ENCODE measurements at regions not wholly inside any gene's neighbourhood (a gene's known extent, or its start where the extent isn't known, plus 50 kb on each side); places are given as distances from the start of the nearest gene placed in this dataset.

DNA sequence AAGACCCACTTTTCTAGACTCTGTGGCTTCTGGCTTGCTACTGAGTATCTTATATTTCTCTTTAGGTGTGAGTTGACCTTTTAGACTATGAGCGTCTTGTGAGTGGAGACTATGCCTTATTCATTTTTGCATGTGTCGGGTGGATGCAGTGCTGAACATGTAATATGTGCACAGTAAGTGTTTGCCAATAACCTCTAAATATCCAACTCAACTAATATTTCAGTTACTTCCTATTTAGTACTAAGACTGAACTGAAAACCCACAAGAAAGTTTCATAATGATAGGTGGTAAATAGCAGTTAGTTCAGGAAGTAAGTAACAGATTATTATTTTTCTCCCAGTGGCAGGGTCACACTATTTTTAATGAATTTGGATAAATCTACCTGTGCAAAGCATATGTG is 269.3 kb downstream of the KCNRG start:
- H3K4me1 Mint-ChIP-seq (ENCODE audit: low read depth, unreplicated experiment), result no peaks in the 10 kb centered on the region
- Histone ChIP-seq H3K36me3 (ENCODE audit: insufficient read depth, low read length) (no peaks in the 10 kb centered on the region), H3K79me2 (ENCODE audit: insufficient read depth, low read length) (no peaks in the 10 kb centered on the region), H4K20me1 (ENCODE audit: insufficient read depth, low read length) (no peaks in the 10 kb centered on the region), H3K27me3 (ENCODE audit: insufficient read depth, low read length) (no peaks in the 10 kb centered on the region), H2AFZ (ENCODE audit: low read depth, low read length) (no peak overlapping the region), H3K27ac (ENCODE audit: low read depth, low read length) (no peak overlapping the region), H3K4me3 (ENCODE audit: insufficient read depth, low read depth, low read length) (no peak overlapping the region), H3K9me3 (ENCODE audit: insufficient read depth, low read depth, low read length) (peaks cover 4% of the 10 kb centered on the region), H3K9ac (ENCODE audit: low read length) (no peak overlapping the region), H3K4me2 (ENCODE audit: low read length) (no peak overlapping the region), H3K4me1 (ENCODE audit: insufficient read depth, low read length) (no peaks in the 10 kb centered on the region)
- peaks cover 2% of the 10 kb centered on the region for H3K9me3 Mint-ChIP-seq (ENCODE audit: unreplicated experiment)
- no peak overlapping the region for H3K27ac Mint-ChIP-seq (ENCODE audit: unreplicated experiment)
- H3K36me3 Mint-ChIP-seq (ENCODE audit: low read depth, unreplicated experiment), result no peaks in the 10 kb centered on the region
- TF ChIP-seq, protein P1, sequence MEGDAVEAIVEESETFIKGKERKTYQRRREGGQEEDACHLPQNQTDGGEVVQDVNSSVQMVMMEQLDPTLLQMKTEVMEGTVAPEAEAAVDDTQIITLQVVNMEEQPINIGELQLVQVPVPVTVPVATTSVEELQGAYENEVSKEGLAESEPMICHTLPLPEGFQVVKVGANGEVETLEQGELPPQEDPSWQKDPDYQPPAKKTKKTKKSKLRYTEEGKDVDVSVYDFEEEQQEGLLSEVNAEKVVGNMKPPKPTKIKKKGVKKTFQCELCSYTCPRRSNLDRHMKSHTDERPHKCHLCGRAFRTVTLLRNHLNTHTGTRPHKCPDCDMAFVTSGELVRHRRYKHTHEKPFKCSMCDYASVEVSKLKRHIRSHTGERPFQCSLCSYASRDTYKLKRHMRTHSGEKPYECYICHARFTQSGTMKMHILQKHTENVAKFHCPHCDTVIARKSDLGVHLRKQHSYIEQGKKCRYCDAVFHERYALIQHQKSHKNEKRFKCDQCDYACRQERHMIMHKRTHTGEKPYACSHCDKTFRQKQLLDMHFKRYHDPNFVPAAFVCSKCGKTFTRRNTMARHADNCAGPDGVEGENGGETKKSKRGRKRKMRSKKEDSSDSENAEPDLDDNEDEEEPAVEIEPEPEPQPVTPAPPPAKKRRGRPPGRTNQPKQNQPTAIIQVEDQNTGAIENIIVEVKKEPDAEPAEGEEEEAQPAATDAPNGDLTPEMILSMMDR (IDR thresholded peaks at IDR 0.05; ENCODE audit: insufficient read depth, low read depth, low read length), result no peak
- no peak for TF ChIP-seq EZH2 (IDR thresholded peaks at IDR 0.05; ENCODE audit: insufficient read depth, low read length)
- no peak for FAIRE-seq
- H3K4me3 Mint-ChIP-seq (ENCODE audit: unreplicated experiment), result no peak overlapping the region
- no peak for DNase-seq (ENCODE audit: low read depth)
- H3K27me3 Mint-ChIP-seq (ENCODE audit: low read depth, unreplicated experiment), result no peaks in the 10 kb centered on the region

DNA sequence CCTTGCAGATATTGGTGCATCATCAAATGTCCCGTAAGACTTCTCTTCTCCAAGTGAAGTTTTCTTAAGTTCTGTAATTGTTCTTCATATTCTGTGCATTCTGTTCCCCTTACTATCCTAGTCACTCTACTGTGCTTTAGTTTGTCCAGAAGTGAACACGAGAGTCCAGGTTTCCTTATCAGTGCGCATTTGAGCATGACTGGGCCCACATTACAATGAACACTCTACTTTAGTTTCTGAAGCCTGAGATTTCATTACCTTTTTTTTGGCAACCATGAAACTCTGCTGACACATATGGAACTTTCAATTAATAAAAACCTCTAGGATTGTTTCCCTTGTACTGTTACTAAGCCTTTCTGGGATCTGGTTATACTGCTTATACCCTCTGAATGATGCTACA is 270.0 kb downstream of the KCNRG start:
- H3K27ac ChIP-seq (ENCODE audit: low read depth, low read length), result no peak overlapping the region
- DNase-seq (ENCODE audit: low read depth) (no peak), FAIRE-seq (no peak)
- H3K4me3 Mint-ChIP-seq (ENCODE audit: unreplicated experiment), result no peak overlapping the region
- H3K27me3 ChIP-seq (ENCODE audit: insufficient read depth, low read length), result no peaks in the 10 kb centered on the region
- peaks cover 2% of the 10 kb centered on the region for H3K9me3 Mint-ChIP-seq (ENCODE audit: unreplicated experiment)
- H3K79me2 ChIP-seq (ENCODE audit: insufficient read depth, low read length), result no peaks in the 10 kb centered on the region
- H3K4me2 ChIP-seq (ENCODE audit: low read length), result no peak overlapping the region
- H2AFZ ChIP-seq (ENCODE audit: low read depth, low read length), result no peak overlapping the region
- peaks cover 4% of the 10 kb centered on the region for H3K9me3 ChIP-seq (ENCODE audit: insufficient read depth, low read depth, low read length)
- no peaks in the 10 kb centered on the region for H3K36me3 Mint-ChIP-seq (ENCODE audit: low read depth, unreplicated experiment)
- no peak overlapping the region for H3K9ac ChIP-seq (ENCODE audit: low read length)
- no peaks in the 10 kb centered on the region for H4K20me1 ChIP-seq (ENCODE audit: insufficient read depth, low read length)
- no peaks in the 10 kb centered on the region for H3K36me3 ChIP-seq (ENCODE audit: insufficient read depth, low read length)
- H3K27me3 Mint-ChIP-seq (ENCODE audit: low read depth, unreplicated experiment), result no peaks in the 10 kb centered on the region
- H3K27ac Mint-ChIP-seq (ENCODE audit: unreplicated experiment), result no peak overlapping the region
- peaks cover 2% of the 10 kb centered on the region for H3K4me1 Mint-ChIP-seq (ENCODE audit: low read depth, unreplicated experiment)
- TF ChIP-seq, protein P1 (IDR thresholded peaks at IDR 0.05; ENCODE audit: insufficient read depth, low read depth, low read length), result no peak
- TF ChIP-seq EZH2 (IDR thresholded peaks at IDR 0.05; ENCODE audit: insufficient read depth, low read length), result no peak
- H3K4me1 ChIP-seq (ENCODE audit: insufficient read depth, low read length), result no peaks in the 10 kb centered on the region
- H3K4me3 ChIP-seq (ENCODE audit: insufficient read depth, low read depth, low read length), result no peak overlapping the region

DNA sequence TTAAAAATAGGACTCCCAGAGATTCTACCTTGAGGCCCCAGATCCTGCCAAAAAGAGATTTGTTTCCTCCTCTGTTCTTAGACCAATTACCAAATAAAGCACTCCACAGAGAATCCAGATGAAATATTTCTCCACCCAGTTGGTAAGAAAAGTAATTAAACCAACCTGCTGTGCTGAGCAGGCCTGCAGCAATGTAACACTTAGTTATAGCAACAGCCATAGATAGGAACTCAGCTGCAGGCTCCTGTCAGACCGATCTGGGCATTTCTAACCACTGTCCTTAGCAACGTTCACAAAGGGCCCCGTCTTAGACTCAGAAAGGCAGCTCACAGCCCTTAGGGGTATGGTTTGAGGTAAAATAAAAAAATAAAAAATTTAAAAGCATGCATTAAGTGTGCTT is 271.1 kb downstream of the KCNRG start:
- Histone ChIP-seq H4K20me1 (ENCODE audit: insufficient read depth, low read length) (no peaks in the 10 kb centered on the region), H3K9me3 (ENCODE audit: insufficient read depth, low read depth, low read length) (peaks cover 4% of the 10 kb centered on the region), H3K79me2 (ENCODE audit: insufficient read depth, low read length) (no peaks in the 10 kb centered on the region), H3K9ac (ENCODE audit: low read length) (no peak overlapping the region), H3K4me3 (ENCODE audit: insufficient read depth, low read depth, low read length) (no peak overlapping the region), H3K27me3 (ENCODE audit: insufficient read depth, low read length) (no peaks in the 10 kb centered on the region), H3K4me1 (ENCODE audit: insufficient read depth, low read length) (no peaks in the 10 kb centered on the region), H3K4me2 (ENCODE audit: low read length) (no peak overlapping the region), H2AFZ (ENCODE audit: low read depth, low read length) (no peak overlapping the region), H3K27ac (ENCODE audit: low read depth, low read length) (no peak overlapping the region), H3K36me3 (ENCODE audit: insufficient read depth, low read length) (no peaks in the 10 kb centered on the region)
- FAIRE-seq (no peak), DNase-seq (ENCODE audit: low read depth) (no peak)
- Mint-ChIP-seq H3K27ac (ENCODE audit: unreplicated experiment) (no peak overlapping the region), H3K4me1 (ENCODE audit: low read depth, unreplicated experiment) (peaks cover 4% of the 10 kb centered on the region), H3K4me3 (ENCODE audit: unreplicated experiment) (no peak overlapping the region), H3K36me3 (ENCODE audit: low read depth, unreplicated experiment) (no peaks in the 10 kb centered on the region), H3K27me3 (ENCODE audit: low read depth, unreplicated experiment) (no peaks in the 10 kb centered on the region), H3K9me3 (ENCODE audit: unreplicated experiment) (peaks cover 2% of the 10 kb centered on the region)
- TF ChIP-seq, protein P1 (IDR thresholded peaks at IDR 0.05; ENCODE audit: insufficient read depth, low read depth, low read length), result no peak
- no peak for TF ChIP-seq EZH2 (IDR thresholded peaks at IDR 0.05; ENCODE audit: insufficient read depth, low read length)

Measured in astrocyte (in vitro differentiated cells and primary cell).